Nephron progenitor cell (in vitro differentiated cells): ENCODE measurements at regions not wholly inside any gene's neighbourhood (a gene's known extent, or its start where the extent isn't known, plus 50 kb on each side); places are given as distances from the start of the nearest gene placed in this dataset.

Source experiments
- DNase-seq: peaks from one replicate; pipeline ENCODE4 v3.0.0; 2021
- H3K27ac Mint-ChIP-seq: 2 replicates; pipeline ENCODE4 v1.8.0; 2021; ENCODE audit warnings: mild to moderate bottlenecking, moderate library complexity, mixed read lengths
- H3K27me3 Mint-ChIP-seq: 2 replicates; pipeline ENCODE4 v1.8.0; 2021; ENCODE audit warnings: mild to moderate bottlenecking, low read depth, mixed read lengths; ENCODE audit not compliant: poor library complexity
- H3K36me3 Mint-ChIP-seq: 2 replicates; pipeline ENCODE4 v1.8.0; 2021; ENCODE audit warnings: low read depth, mixed read lengths
- H3K4me1 Mint-ChIP-seq: 2 replicates; pipeline ENCODE4 v1.8.0; 2021; ENCODE audit warnings: mixed read lengths
- H3K4me3 Mint-ChIP-seq: 2 replicates; pipeline ENCODE4 v1.8.0; 2021; ENCODE audit warnings: mild to moderate bottlenecking, moderate library complexity, mixed read lengths
- H3K9me3 Mint-ChIP-seq: 2 replicates; pipeline ENCODE4 v1.8.0; 2021; ENCODE audit warnings: mild to moderate bottlenecking, moderate library complexity, mixed read lengths
- CTCF ChIP-seq: fragments of 200-600 bp; sonication (generic); IDR thresholded peaks from 2 replicates; pipeline ENCODE4 v1.5.0; 2021; ENCODE audit warnings: antibody characterized with exemption

- no peak for TF ChIP-seq CTCF
- no peak overlapping the region for H3K4me3 Mint-ChIP-seq
- H3K36me3 Mint-ChIP-seq, result peaks cover 16% of the 10 kb centered on the region
- no peaks in the 10 kb centered on the region for H3K4me1 Mint-ChIP-seq
- H3K27ac Mint-ChIP-seq, result no peak overlapping the region
- H3K9me3 Mint-ChIP-seq, result peaks cover 68% of the 10 kb centered on the region
- DNase-seq, result no peak
- no peaks in the 10 kb centered on the region for H3K27me3 Mint-ChIP-seq
Observed at GRCh38 chr2:234661849-234662248, 165.0 kb upstream of the ARL4C start.

DNA sequence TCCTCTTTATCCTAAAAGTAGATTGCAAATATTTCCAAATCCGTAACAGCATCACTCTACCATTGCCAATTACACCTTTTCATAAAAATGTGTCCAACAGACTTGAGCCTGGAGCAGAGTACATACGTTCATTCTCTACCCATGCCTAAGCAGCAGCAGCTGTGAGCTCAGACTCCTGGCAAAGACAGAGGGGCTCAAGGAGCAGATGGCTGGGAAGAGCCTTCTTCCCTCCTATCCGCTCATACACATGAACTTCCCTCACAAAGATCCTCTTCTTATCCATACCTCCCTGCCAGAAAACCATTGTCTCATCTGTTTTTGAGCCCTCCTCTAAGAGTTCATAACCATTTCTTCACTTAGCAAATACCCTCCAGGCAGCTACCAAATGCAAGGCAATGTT lies 164.3 kb upstream of the ARL4C start:
- H3K36me3 Mint-ChIP-seq, result peaks cover 15% of the 10 kb centered on the region
- no peaks in the 10 kb centered on the region for H3K27me3 Mint-ChIP-seq
- no peak for TF ChIP-seq CTCF
- H3K4me1 Mint-ChIP-seq, result no peaks in the 10 kb centered on the region
- no peak overlapping the region for H3K27ac Mint-ChIP-seq
- no peak for DNase-seq
- no peak overlapping the region for H3K4me3 Mint-ChIP-seq
- peaks cover 61% of the 10 kb centered on the region for H3K9me3 Mint-ChIP-seq

- no peak for DNase-seq
- Mint-ChIP-seq H3K27ac (no peak overlapping the region), H3K9me3 (peaks cover 11% of the 10 kb centered on the region), H3K27me3 (no peaks in the 10 kb centered on the region), H3K4me1 (no peaks in the 10 kb centered on the region), H3K4me3 (no peak overlapping the region), H3K36me3 (no peaks in the 10 kb centered on the region)
- TF ChIP-seq CTCF, result no peak
Observed at GRCh38 chr2:234655706-234656105, 158.8 kb upstream of the ARL4C start.

DNA sequence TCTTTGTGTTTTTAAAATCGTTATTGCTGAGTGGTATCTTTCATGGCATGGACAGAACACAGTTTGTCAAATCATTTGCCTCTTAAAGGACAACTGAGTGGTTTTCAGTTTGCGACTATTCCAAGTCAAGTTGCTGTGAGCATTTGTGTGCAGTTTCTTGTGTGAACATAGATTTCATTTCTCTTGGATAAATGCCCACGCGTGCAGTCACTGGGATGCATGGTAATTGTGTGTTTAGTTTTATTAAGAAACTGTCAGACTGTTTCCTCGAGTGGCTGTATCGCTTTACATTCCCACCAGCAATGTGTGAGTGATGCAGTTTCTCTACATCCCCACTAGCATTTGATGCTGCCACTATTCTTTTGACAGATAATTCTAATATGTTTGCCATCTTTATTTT lies 154.0 kb upstream of the ARL4C start:
- peaks cover 6% of the 10 kb centered on the region for H3K9me3 Mint-ChIP-seq
- no peaks in the 10 kb centered on the region for H3K4me1 Mint-ChIP-seq
- DNase-seq, result no peak
- H3K36me3 Mint-ChIP-seq, result no peaks in the 10 kb centered on the region
- no peak overlapping the region for H3K27ac Mint-ChIP-seq
- peaks cover 3% of the 10 kb centered on the region for H3K27me3 Mint-ChIP-seq
- H3K4me3 Mint-ChIP-seq, result no peak overlapping the region
- TF ChIP-seq CTCF, result no peak

DNA sequence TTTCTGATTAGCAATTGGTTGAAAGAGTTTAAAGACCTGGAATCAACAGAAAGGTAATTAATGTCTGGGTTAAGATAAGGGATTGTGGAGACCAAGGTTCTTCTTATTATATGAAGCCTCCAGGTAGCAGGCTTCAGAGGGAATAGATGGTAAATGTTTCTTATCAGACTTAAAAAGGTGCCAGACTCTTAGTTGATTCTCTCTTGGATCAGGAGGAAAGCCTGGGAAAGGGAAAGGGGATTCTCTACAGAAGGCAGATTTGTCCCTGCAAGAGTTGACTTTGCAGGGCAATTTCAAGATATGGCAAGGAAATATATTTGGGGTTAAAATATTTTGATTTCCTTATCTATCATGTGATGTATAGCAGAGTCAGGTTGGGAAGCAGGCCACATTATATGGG lies 153.1 kb upstream of the ARL4C start:
- Mint-ChIP-seq H3K27ac (no peak overlapping the region), H3K4me3 (no peak overlapping the region)

More for the DNA sequence above, 153.1 kb upstream of the ARL4C start:
- no peak for TF ChIP-seq CTCF
- Mint-ChIP-seq H3K36me3 (no peaks in the 10 kb centered on the region), H3K9me3 (peaks cover 7% of the 10 kb centered on the region), H3K27me3 (peaks cover 3% of the 10 kb centered on the region), H3K4me1 (no peaks in the 10 kb centered on the region)
- DNase-seq, result no peak
